ENCODE measurements at regions not wholly inside any gene's neighbourhood (a gene's known extent, or its start where the extent isn't known, plus 50 kb on each side); places are given as distances from the start of the nearest gene placed in this dataset.

GRCh38 chr16:85457366-85457765 lies 155.8 kb upstream of the GSE1 start:
- DNase-seq (ENCODE audit: low read depth in 2 of 2), result no peak

GRCh38 chr16:85458968-85459367 lies 154.2 kb upstream of the GSE1 start:
- no peak for DNase-seq (ENCODE audit: low read depth in 2 of 2)

GRCh38 chr16:85459529-85460251 lies 153.4 kb upstream of the GSE1 start:
- DNase-seq (ENCODE audit: low read depth in 2 of 2), result no peak

GRCh38 chr16:85460252-85461021 lies 152.7 kb upstream of the GSE1 start:
- no peak for DNase-seq (ENCODE audit: low read depth in 2 of 2)

GRCh38 chr16:85461022-85461813 lies 151.9 kb upstream of the GSE1 start:
- DNase-seq (ENCODE audit: low read depth in 2 of 2), result no peak

GRCh38 chr16:85461814-85462713 lies 151.1 kb upstream of the GSE1 start:
- DNase-seq (ENCODE audit: low read depth in 2 of 2), result no peak

GRCh38 chr16:85462714-85463611 lies 150.2 kb upstream of the GSE1 start:
- no peak for DNase-seq (ENCODE audit: low read depth in 2 of 2)

GRCh38 chr16:85463672-85464382 lies 149.3 kb upstream of the GSE1 start:
- DNase-seq (ENCODE audit: low read depth in 2 of 2), result no peak

GRCh38 chr16:85464383-85465305 lies 148.5 kb upstream of the GSE1 start:
- DNase-seq (ENCODE audit: low read depth in 2 of 2), result no peak

GRCh38 chr16:85465328-85466303 lies 147.5 kb upstream of the GSE1 start:
- DNase-seq (ENCODE audit: low read depth in 2 of 2), result no peak

- DNase-seq (ENCODE audit: low read depth in 2 of 2), result no peak
These were observed 146.8 kb upstream of the GSE1 start for GRCh38 chr16:85466304-85466700.

GRCh38 chr16:85466989-85467388 lies 146.1 kb upstream of the GSE1 start:
- DNase-seq (ENCODE audit: low read depth in 2 of 2), result no peak

- DNase-seq (ENCODE audit: low read depth in 2 of 2), result no peak
These were observed 143.1 kb upstream of the GSE1 start for GRCh38 chr16:85469929-85470590.

- no peak for DNase-seq (ENCODE audit: low read depth in 2 of 2)
These were observed 142.2 kb upstream of the GSE1 start for GRCh38 chr16:85470873-85471272.

GRCh38 chr16:85471469-85472431 lies 141.4 kb upstream of the GSE1 start:
- DNase-seq (ENCODE audit: low read depth in 2 of 2), result no peak

GRCh38 chr16:85472514-85472913 lies 140.6 kb upstream of the GSE1 start:
- no peak for DNase-seq (ENCODE audit: low read depth in 2 of 2)
